WTC11 (cell line): ENCODE measurements at regions not wholly inside any gene's neighbourhood (a gene's known extent, or its start where the extent isn't known, plus 50 kb on each side); places are given as distances from the start of the nearest gene placed in this dataset.

Source experiments
- CTCF ChIP-seq: fragments of 200-600 bp; IDR thresholded peaks from 2 replicates; pipeline ENCODE4 v1.8.0; 2022; ENCODE audit warnings: antibody characterized with exemption
- TP53 ChIP-seq: sonication (generic); formaldehyde crosslinking; IDR thresholded peaks from 2 replicates; pipeline ENCODE4 v1.8.1; 2023; ENCODE audit warnings: mild to moderate bottlenecking, missing genetic modification reagents
- ZNF263 ChIP-seq: sonication (generic); formaldehyde crosslinking; IDR thresholded peaks from 2 replicates; pipeline ENCODE4 v1.8.1; 2022; ENCODE audit warnings: low read depth, mild to moderate bottlenecking, moderate library complexity, missing genetic modification reagents
- TF ChIP-seq, protein P1 (sequence below): fragments of 250-450 bp; sonication (Bioruptor Pico); IDR thresholded peaks from 2 replicates; pipeline ENCODE4 v1.8.0; 2021; ENCODE audit warnings: mild to moderate bottlenecking

GRCh38 chr2:172231508-172231907 lies 128.8 kb upstream of the DLX2 start:
- TF ChIP-seq TP53 (no peak), CTCF (no peak), ZNF263 (no peak)
- TF ChIP-seq, protein P1, sequence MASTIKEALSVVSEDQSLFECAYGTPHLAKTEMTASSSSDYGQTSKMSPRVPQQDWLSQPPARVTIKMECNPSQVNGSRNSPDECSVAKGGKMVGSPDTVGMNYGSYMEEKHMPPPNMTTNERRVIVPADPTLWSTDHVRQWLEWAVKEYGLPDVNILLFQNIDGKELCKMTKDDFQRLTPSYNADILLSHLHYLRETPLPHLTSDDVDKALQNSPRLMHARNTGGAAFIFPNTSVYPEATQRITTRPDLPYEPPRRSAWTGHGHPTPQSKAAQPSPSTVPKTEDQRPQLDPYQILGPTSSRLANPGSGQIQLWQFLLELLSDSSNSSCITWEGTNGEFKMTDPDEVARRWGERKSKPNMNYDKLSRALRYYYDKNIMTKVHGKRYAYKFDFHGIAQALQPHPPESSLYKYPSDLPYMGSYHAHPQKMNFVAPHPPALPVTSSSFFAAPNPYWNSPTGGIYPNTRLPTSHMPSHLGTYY, result no peak
